ENCODE measurements at regions not wholly inside any gene's neighbourhood (a gene's known extent, or its start where the extent isn't known, plus 50 kb on each side); places are given as distances from the start of the nearest gene placed in this dataset.

GRCh38 chr15:92831336-92831654, 68.8 kb upstream of the CHD2 start:
- Histone ChIP-seq H3K9ac (ENCODE audit: low read length) (peak overlapping the region; percentile 60), H2AFZ (ENCODE audit: low read depth, low read length, severe bottlenecking) (no peak overlapping the region), H3K4me3 (ENCODE audit: insufficient read depth, low read length, poor library complexity, severe bottlenecking) (peak overlapping the region; percentile 50)

DNA sequence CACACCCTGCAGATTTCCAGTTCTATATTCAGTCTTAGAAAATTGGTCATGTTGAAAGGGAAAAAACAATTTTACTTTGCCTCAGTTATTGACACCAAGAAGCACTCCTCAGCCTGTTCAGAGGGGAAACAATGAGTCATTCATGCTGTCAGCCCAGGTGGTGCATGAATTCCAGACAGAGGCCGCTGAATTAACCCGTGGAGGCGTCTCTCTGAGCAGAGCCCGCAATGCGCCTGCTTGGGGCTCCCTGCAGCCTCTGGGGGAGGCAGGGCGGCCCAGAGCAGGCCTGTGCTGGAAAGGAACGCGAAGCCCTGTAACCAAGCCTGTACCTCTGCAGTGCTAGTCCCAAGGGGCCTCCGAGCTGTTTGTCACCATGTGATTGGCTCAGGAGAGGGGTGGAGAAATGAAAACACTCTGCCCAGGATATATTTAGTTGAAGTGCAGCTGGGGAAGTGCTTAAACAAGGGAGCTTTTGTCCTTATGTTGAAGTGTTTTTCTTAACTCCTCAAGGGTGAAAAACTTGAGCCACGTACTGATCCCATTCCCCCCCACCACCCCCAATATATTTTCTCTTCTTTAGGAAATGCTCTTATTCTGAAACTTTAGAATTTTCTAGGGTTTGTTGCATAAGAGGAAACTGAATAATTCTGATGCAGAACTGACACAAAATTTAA, 68.3 kb upstream of the CHD2 start:
- H3K79me2 ChIP-seq (ENCODE audit: insufficient read depth, low read length), result no peaks in the 10 kb centered on the region
- peak overlapping the region; percentile 97 for H3K27ac ChIP-seq (ENCODE audit: low read depth, low read length)
- no peaks in the 10 kb centered on the region for H3K27me3 ChIP-seq (ENCODE audit: low read length)
- H3K4me3 ChIP-seq (ENCODE audit: insufficient read depth, low read length, poor library complexity, severe bottlenecking), result peak overlapping the region; percentile 50
- no peaks in the 10 kb centered on the region for H3K9me3 ChIP-seq (ENCODE audit: insufficient read depth, low read length)
- H3F3A ChIP-seq (ENCODE audit: insufficient read depth), result peaks cover 45% of the 10 kb centered on the region
- H3K9ac ChIP-seq (ENCODE audit: low read length), result peak overlapping the region; percentile 60
- peak overlapping the region; percentile 97 for H3K4me2 ChIP-seq (ENCODE audit: low read depth, low read length, poor library complexity, severe bottlenecking)
- no peaks in the 10 kb centered on the region for H4K20me1 ChIP-seq (ENCODE audit: low read depth, low read length)
- H3K36me3 ChIP-seq (ENCODE audit: low read length), result no peaks in the 10 kb centered on the region
- TF ChIP-seq EZH2phosphoT487 (conservative IDR thresholded peaks at IDR 0.05; ENCODE audit: low read length), result no peak
- TF ChIP-seq, protein P1, sequence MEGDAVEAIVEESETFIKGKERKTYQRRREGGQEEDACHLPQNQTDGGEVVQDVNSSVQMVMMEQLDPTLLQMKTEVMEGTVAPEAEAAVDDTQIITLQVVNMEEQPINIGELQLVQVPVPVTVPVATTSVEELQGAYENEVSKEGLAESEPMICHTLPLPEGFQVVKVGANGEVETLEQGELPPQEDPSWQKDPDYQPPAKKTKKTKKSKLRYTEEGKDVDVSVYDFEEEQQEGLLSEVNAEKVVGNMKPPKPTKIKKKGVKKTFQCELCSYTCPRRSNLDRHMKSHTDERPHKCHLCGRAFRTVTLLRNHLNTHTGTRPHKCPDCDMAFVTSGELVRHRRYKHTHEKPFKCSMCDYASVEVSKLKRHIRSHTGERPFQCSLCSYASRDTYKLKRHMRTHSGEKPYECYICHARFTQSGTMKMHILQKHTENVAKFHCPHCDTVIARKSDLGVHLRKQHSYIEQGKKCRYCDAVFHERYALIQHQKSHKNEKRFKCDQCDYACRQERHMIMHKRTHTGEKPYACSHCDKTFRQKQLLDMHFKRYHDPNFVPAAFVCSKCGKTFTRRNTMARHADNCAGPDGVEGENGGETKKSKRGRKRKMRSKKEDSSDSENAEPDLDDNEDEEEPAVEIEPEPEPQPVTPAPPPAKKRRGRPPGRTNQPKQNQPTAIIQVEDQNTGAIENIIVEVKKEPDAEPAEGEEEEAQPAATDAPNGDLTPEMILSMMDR (IDR thresholded peaks at IDR 0.05; ENCODE audit: insufficient read depth, low read length, poor library complexity, severe bottlenecking), result no peak
- H3K9me2 ChIP-seq (replicated peaks; ENCODE audit: insufficient read depth, low read length), result no peaks in the 10 kb centered on the region
- H2AFZ ChIP-seq (ENCODE audit: low read depth, low read length, severe bottlenecking), result no peak overlapping the region

More at GRCh38 chr15:92831336-92831654, 68.8 kb upstream of the CHD2 start:
- peak overlapping the region; percentile 97 for H3K27ac ChIP-seq (ENCODE audit: low read depth, low read length)
- H3K9me2 ChIP-seq (replicated peaks; ENCODE audit: insufficient read depth, low read length), result no peaks in the 10 kb centered on the region
- peak overlapping the region; percentile 97 for H3K4me2 ChIP-seq (ENCODE audit: low read depth, low read length, poor library complexity, severe bottlenecking)
- H3K36me3 ChIP-seq (ENCODE audit: low read length), result no peaks in the 10 kb centered on the region
- no peaks in the 10 kb centered on the region for H3K9me3 ChIP-seq (ENCODE audit: insufficient read depth, low read length)
- H4K20me1 ChIP-seq (ENCODE audit: low read depth, low read length), result no peaks in the 10 kb centered on the region
- H3F3A ChIP-seq (ENCODE audit: insufficient read depth), result peaks cover 48% of the 10 kb centered on the region
- TF ChIP-seq, protein P1 (IDR thresholded peaks at IDR 0.05; ENCODE audit: insufficient read depth, low read length, poor library complexity, severe bottlenecking), result no peak
- TF ChIP-seq EZH2phosphoT487 (conservative IDR thresholded peaks at IDR 0.05; ENCODE audit: low read length), result no peak
- H3K79me2 ChIP-seq (ENCODE audit: insufficient read depth, low read length), result no peaks in the 10 kb centered on the region
- H3K27me3 ChIP-seq (ENCODE audit: low read length), result no peaks in the 10 kb centered on the region

DNA sequence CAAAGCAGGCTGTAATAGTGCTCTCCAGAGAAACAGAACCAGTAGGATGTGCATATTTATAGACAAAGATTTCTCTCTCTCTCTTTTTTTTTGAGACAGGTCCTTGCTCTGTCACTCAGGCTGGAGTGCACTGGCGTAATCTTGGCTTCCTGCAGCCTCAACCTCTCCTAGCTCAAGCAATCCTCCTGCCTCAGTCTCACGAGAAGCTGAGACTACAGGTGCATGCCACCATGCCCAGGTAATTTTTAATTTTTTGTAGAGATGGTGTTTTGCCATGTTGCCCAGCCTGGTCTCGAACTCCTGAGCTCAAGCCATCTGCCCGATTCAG, 67.1 kb upstream of the CHD2 start:
- no peaks in the 10 kb centered on the region for H3K27me3 ChIP-seq (ENCODE audit: low read length)
- peak overlapping the region; percentile 60; the same call in 1 of the 2 replicates for H3K9ac ChIP-seq (ENCODE audit: low read length)
- H4K20me1 ChIP-seq (ENCODE audit: low read depth, low read length), result no peaks in the 10 kb centered on the region
- H3K79me2 ChIP-seq (ENCODE audit: insufficient read depth, low read length), result no peaks in the 10 kb centered on the region
- no peaks in the 10 kb centered on the region for H3K9me2 ChIP-seq (replicated peaks; ENCODE audit: insufficient read depth, low read length)
- H3K4me3 ChIP-seq (ENCODE audit: insufficient read depth, low read length, poor library complexity, severe bottlenecking), result no peak overlapping the region
- no peaks in the 10 kb centered on the region for H3K36me3 ChIP-seq (ENCODE audit: low read length)
- no peak for TF ChIP-seq EZH2phosphoT487 (conservative IDR thresholded peaks at IDR 0.05; ENCODE audit: low read length)
- TF ChIP-seq, protein P1 (IDR thresholded peaks at IDR 0.05; ENCODE audit: insufficient read depth, low read length, poor library complexity, severe bottlenecking), result no peak
- H2AFZ ChIP-seq (ENCODE audit: low read depth, low read length, severe bottlenecking), result peak overlapping the region; percentile 43
- H3K27ac ChIP-seq (ENCODE audit: low read depth, low read length), result peak overlapping the region; percentile 97
- peaks cover 45% of the 10 kb centered on the region for H3F3A ChIP-seq (ENCODE audit: insufficient read depth)
- H3K4me2 ChIP-seq (ENCODE audit: low read depth, low read length, poor library complexity, severe bottlenecking), result peak overlapping the region; percentile 97
- no peaks in the 10 kb centered on the region for H3K9me3 ChIP-seq (ENCODE audit: insufficient read depth, low read length)

Measured in SU-DHL-6 (cell line).